AG10803 (cell line): ENCODE measurements at regions not wholly inside any gene's neighbourhood (a gene's known extent, or its start where the extent isn't known, plus 50 kb on each side); places are given as distances from the start of the nearest gene placed in this dataset.

Experiments used
- DNase-seq: peaks from one replicate; pipeline ENCODE4 v3.0.0; 2010; ENCODE audit warnings: low read depth
- H3K4me3 ChIP-seq: 2 replicates; pipeline ENCODE4 v1.5.1; 2011; ENCODE audit warnings: mild to moderate bottlenecking, low read length, control low read depth
- CTCF ChIP-seq: conservative IDR thresholded peaks from 2 replicates; pipeline ENCODE4 v1.5.1; 2011; ENCODE audit warnings: mild to moderate bottlenecking, low read length, control low read depth, inconsistent platforms

- no peak for DNase-seq
- no peak overlapping the region for H3K4me3 ChIP-seq
- TF ChIP-seq CTCF: no peak
These were observed 385.6 kb downstream of the PRDM5 start for GRCh38 chr4:120536884-120537283.

- DNase-seq: no peak
- no peak for TF ChIP-seq CTCF
- no peak overlapping the region for H3K4me3 ChIP-seq
These were observed 394.1 kb downstream of the PRDM5 start for GRCh38 chr4:120528428-120528827.

- TF ChIP-seq CTCF: no peak
- DNase-seq: no peak
- H3K4me3 ChIP-seq: no peak overlapping the region
These were observed 396.5 kb downstream of the PRDM5 start for GRCh38 chr4:120526033-120526432.

GRCh38 chr4:120525106-120525505 lies 397.4 kb downstream of the PRDM5 start:
- no peak overlapping the region for H3K4me3 ChIP-seq
- no peak for TF ChIP-seq CTCF
- DNase-seq: no peak

GRCh38 chr4:120524237-120524636 lies 398.3 kb downstream of the PRDM5 start:
- TF ChIP-seq CTCF: no peak
- DNase-seq: no peak
- no peak overlapping the region for H3K4me3 ChIP-seq

GRCh38 chr4:120520761-120521160 lies 401.8 kb downstream of the PRDM5 start:
- DNase-seq: no peak
- H3K4me3 ChIP-seq: no peak overlapping the region
- TF ChIP-seq CTCF: no peak

GRCh38 chr4:120517966-120518365 lies 404.6 kb downstream of the PRDM5 start:
- DNase-seq: peak; percentile 78
- TF ChIP-seq CTCF: no peak
- H3K4me3 ChIP-seq: peak overlapping the region; percentile 35
